Breast epithelium (tissue), 3 donors: ENCODE measurements at regions not wholly inside any gene's neighbourhood (a gene's known extent, or its start where the extent isn't known, plus 50 kb on each side); places are given as distances from the start of the nearest gene placed in this dataset.

Experiments used
- CTCF ChIP-seq, 3 donors: fragments of 450-650 bp; IDR thresholded peaks; one replicate each; pipeline ENCODE4 v1.5.1; 2016 to 2017; ENCODE audit warnings: antibody characterized with exemption in 3 of 3, mild to moderate bottlenecking in 3 of 3, moderate library complexity in 3 of 3
- POLR2A ChIP-seq: fragments of 450-650 bp; IDR thresholded peaks from one replicate; pipeline ENCODE4 v1.6.1; 2016; ENCODE audit warnings: antibody characterized with exemption, mild to moderate bottlenecking, moderate library complexity
- POLR2AphosphoS5 ChIP-seq, 3 donors: sonication (generic); formaldehyde crosslinking; IDR thresholded peaks; one replicate each; pipeline ENCODE4 v1.6.1; 2017; ENCODE audit warnings: antibody characterized with exemption in 3 of 3

GRCh38 chr18:52008330-52008729 is 331.7 kb upstream of the DCC start:
- TF ChIP-seq CTCF (IDR thresholded peaks at IDR 0.05) (no peak), POLR2A (no peak), POLR2AphosphoS5 (IDR thresholded peaks at IDR 0.05) (no peak)
